ENCODE measurements at regions not wholly inside any gene's neighbourhood (a gene's known extent, or its start where the extent isn't known, plus 50 kb on each side); places are given as distances from the start of the nearest gene placed in this dataset.

DNA sequence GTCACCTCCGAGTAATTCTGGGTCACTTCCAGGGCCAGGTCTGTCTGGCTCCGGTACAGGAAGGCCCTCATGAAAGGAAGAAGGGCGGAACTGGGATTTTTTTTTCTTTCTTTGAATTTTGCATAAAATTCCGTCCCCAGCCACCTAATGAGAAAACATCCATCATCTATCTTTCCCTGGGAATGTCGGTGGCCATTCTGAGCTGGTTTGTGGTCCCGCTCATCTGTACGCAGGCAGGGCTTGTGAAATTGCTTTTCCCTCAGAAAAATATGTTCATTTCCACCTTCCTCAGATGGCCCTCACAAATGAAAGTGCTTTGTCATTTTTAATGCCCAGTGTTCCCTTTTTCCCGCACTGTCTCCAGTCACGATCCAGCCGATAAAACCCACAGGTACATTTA is 353.0 kb upstream of the ZFHX3 start:
- H2BK20ac ChIP-seq (ENCODE audit: low read depth, low read length), result no peak overlapping the region

More for the DNA sequence above, 353.0 kb upstream of the ZFHX3 start:
- Histone ChIP-seq H3K4me3 (ENCODE audit: insufficient read depth, low read depth, low read length) (no peak overlapping the region), H3K4me2 (ENCODE audit: low read depth, low read length) (no peak overlapping the region), H3K18ac (ENCODE audit: low read depth, low read length) (no peak overlapping the region), H3K56ac (ENCODE audit: extremely low read depth, insufficient read depth, low read length) (no peak overlapping the region), H3K27me3 (ENCODE audit: control insufficient read depth, insufficient read depth, low read length) (no peaks in the 10 kb centered on the region; the same call in 1 of the 2 replicates), H3K14ac (replicated peaks; ENCODE audit: low read depth, low read length) (no peak overlapping the region), H4K8ac (ENCODE audit: low read depth in 2 of 2, low read length in 2 of 2) (no peak overlapping the region), H4K91ac (ENCODE audit: insufficient read depth, low read depth, low read length) (no peak overlapping the region), H3K9me1 (ENCODE audit: insufficient read depth, low read length) (no peaks in the 10 kb centered on the region), H2AFZ (replicated peaks; ENCODE audit: low read length, poor library complexity) (no peak overlapping the region), H3K27ac (ENCODE audit: insufficient read depth, low read length) (no peak overlapping the region), H2AK5ac (ENCODE audit: low read depth, low read length) (no peak overlapping the region), H3K79me1 (ENCODE audit: low read depth in 1 of 2, low read length in 2 of 2) (no peaks in the 10 kb centered on the region), H2BK15ac (ENCODE audit: low read depth, low read length) (no peak overlapping the region), H3K36me3 (ENCODE audit: control insufficient read depth, insufficient read depth, low read length) (no peaks in the 10 kb centered on the region), H4K20me1 (ENCODE audit: insufficient read depth, low read length) (no peaks in the 10 kb centered on the region), H3K23ac (ENCODE audit: low read depth, low read length) (no peak overlapping the region), H2BK120ac (ENCODE audit: low read depth, low read length) (no peak overlapping the region), H2AK9ac (replicated peaks; ENCODE audit: low read depth, low read length, poor library complexity) (no peak overlapping the region), H3K9me3 (ENCODE audit: control insufficient read depth, insufficient read depth, low read length) (no peaks in the 10 kb centered on the region), H3K9ac (ENCODE audit: low read depth, low read length) (no peak overlapping the region), H3K4ac (ENCODE audit: low read depth, low read length) (no peak overlapping the region), H4K5ac (ENCODE audit: low read depth, low read length) (no peak overlapping the region), H2BK5ac (ENCODE audit: low read depth, low read length, poor library complexity, severe bottlenecking) (no peak overlapping the region), H3K4me1 (ENCODE audit: control insufficient read depth, insufficient read depth, low read length) (no peaks in the 10 kb centered on the region)
- dilution Hi-C loops (cut with HindIII; ENCODE audit: low sequenced_read_pairs, unreplicated experiment), result no loop called here
- BruUV-seq (replicated peaks), result no TSS peak
- ChIA-PET CTCF (no interaction called here), POLR2A (ENCODE audit: unreplicated experiment) (no interaction called here)
- in situ Hi-C loops (cut with MboI; ENCODE audit: low sequenced_read_pairs), result no loop called here
- TF ChIP-seq BHLHE40 (IDR thresholded peaks at IDR 0.05; ENCODE audit: low read depth, low read length) (no peak), RAD21 (IDR thresholded peaks at IDR 0.05; ENCODE audit: low read length) (no peak), MAZ (IDR thresholded peaks at IDR 0.05; ENCODE audit: borderline replicate concordance, low read depth, low read length) (no peak), POLR2A (IDR thresholded peaks at IDR 0.05; ENCODE audit: low read depth, low read length) (no peak), MXI1 (IDR thresholded peaks at IDR 0.05; ENCODE audit: borderline replicate concordance, low read depth, low read length) (no peak), MAFK (IDR thresholded peaks at IDR 0.05; ENCODE audit: low read depth, low read length) (no peak), SMC3 (IDR thresholded peaks at IDR 0.05; ENCODE audit: low read depth, low read length) (no peak), FOS (IDR thresholded peaks at IDR 0.05; ENCODE audit: low read depth, low read length) (no peak), ELK1 (IDR thresholded peaks at IDR 0.05; ENCODE audit: borderline replicate concordance, low read depth, low read length) (no peak)
- TF ChIP-seq, protein P1, sequence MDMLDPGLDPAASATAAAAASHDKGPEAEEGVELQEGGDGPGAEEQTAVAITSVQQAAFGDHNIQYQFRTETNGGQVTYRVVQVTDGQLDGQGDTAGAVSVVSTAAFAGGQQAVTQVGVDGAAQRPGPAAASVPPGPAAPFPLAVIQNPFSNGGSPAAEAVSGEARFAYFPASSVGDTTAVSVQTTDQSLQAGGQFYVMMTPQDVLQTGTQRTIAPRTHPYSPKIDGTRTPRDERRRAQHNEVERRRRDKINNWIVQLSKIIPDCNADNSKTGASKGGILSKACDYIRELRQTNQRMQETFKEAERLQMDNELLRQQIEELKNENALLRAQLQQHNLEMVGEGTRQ (IDR thresholded peaks at IDR 0.05; ENCODE audit: low read depth, low read length), result no peak
- WGBS, 2 experiments (ENCODE audit: extremely low coverage in 2 of 2, insufficient read length in 1 of 2), result 80% methylated on average over 2 of the region's 10 CpGs; no CpG with 5 or more reads in 1 of the 2 experiments
- DNase-seq (no peak), ATAC-seq (ENCODE audit: low read depth) (no peak)
- intact Hi-C loops (cut with micrococcal nuclease), result no loop called here
